ENCODE measurements at regions not wholly inside any gene's neighbourhood (a gene's known extent, or its start where the extent isn't known, plus 50 kb on each side); places are given as distances from the start of the nearest gene placed in this dataset.

- 92 to 100% (median 97%) methylated on average over 2 of the region's 2 CpGs for WGBS, 5 donors
- Histone ChIP-seq H3K9me3 (no peaks in the 10 kb centered on the region), H3K27me3 (no peaks in the 10 kb centered on the region), H3K27ac (no peak overlapping the region), H3K36me3 (no peaks in the 10 kb centered on the region), H3K4me1 (peaks cover 0 to 13% (median 0%) of the 10 kb centered on the region in 4 donors), H3K4me3 (no peak overlapping the region)
- no peak for TF ChIP-seq POLR2AphosphoS5 (IDR thresholded peaks at IDR 0.05)
- no peak for TF ChIP-seq EP300 (IDR thresholded peaks at IDR 0.05)
- no peak for TF ChIP-seq POLR2A (IDR thresholded peaks at IDR 0.05)
- TF ChIP-seq, protein P1, sequence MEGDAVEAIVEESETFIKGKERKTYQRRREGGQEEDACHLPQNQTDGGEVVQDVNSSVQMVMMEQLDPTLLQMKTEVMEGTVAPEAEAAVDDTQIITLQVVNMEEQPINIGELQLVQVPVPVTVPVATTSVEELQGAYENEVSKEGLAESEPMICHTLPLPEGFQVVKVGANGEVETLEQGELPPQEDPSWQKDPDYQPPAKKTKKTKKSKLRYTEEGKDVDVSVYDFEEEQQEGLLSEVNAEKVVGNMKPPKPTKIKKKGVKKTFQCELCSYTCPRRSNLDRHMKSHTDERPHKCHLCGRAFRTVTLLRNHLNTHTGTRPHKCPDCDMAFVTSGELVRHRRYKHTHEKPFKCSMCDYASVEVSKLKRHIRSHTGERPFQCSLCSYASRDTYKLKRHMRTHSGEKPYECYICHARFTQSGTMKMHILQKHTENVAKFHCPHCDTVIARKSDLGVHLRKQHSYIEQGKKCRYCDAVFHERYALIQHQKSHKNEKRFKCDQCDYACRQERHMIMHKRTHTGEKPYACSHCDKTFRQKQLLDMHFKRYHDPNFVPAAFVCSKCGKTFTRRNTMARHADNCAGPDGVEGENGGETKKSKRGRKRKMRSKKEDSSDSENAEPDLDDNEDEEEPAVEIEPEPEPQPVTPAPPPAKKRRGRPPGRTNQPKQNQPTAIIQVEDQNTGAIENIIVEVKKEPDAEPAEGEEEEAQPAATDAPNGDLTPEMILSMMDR (IDR thresholded peaks at IDR 0.05), result no peak
- intact Hi-C loops (cut with DNase I; ENCODE audit: low total_unique reads), result no loop called here
- no peak for DNase-seq
These were observed 416.4 kb upstream of the UBE2E3 start for GRCh38 chr2:180564051-180564450.

- TF ChIP-seq EP300 (IDR thresholded peaks at IDR 0.05) (no peak), POLR2AphosphoS5 (IDR thresholded peaks at IDR 0.05) (peak in 1 of 3 donors; percentile 22), POLR2A (IDR thresholded peaks at IDR 0.05) (no peak)
- TF ChIP-seq, protein P1 (IDR thresholded peaks at IDR 0.05), result no peak
- intact Hi-C loops (cut with DNase I; ENCODE audit: low total_unique reads), result no loop called here
- DNase-seq, result peak in 1 of 2 donors; percentile 23
- no peak overlapping the region for H3K27ac ChIP-seq
- no peaks in the 10 kb centered on the region for H3K9me3 ChIP-seq
- no peak overlapping the region for H3K4me3 ChIP-seq
- no peaks in the 10 kb centered on the region for H3K36me3 ChIP-seq
- 25 to 54% (median 34%) methylated on average over 3 of the region's 3 CpGs for WGBS, 5 donors
- no peaks in the 10 kb centered on the region for H3K27me3 ChIP-seq
- H3K4me1 ChIP-seq, result peaks cover 0 to 13% (median 0%) of the 10 kb centered on the region in 4 donors
These were observed 418.0 kb upstream of the UBE2E3 start for GRCh38 chr2:180562378-180562777.

DNA sequence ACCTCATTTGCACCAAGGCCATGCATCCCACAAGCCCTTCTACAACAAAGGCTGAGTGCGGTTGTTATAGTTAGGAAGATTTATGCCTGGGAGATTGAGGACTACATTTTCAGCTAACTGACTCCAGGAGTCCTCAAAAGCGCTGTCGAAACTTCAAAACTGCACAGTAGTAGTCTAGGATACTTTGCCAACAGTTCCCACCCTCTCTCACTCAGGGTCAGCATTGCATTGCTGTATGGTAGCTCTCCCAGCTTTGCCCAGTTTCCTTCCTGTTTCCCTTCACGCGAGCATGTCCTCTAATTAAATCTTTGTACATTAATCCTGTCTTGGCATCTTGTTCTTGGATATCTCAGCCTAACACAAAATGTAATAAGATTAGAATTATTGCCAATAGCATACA is 420.6 kb upstream of the UBE2E3 start:
- no peaks in the 10 kb centered on the region for H3K27me3 ChIP-seq
- intact Hi-C loops (cut with DNase I; ENCODE audit: low total_unique reads), result no loop called here
- H3K4me1 ChIP-seq, result peaks cover 0 to 13% (median 0%) of the 10 kb centered on the region in 4 donors
- DNase-seq, result no peak
- H3K4me3 ChIP-seq, result no peak overlapping the region
- no peaks in the 10 kb centered on the region for H3K36me3 ChIP-seq
- H3K27ac ChIP-seq, result no peak overlapping the region
- H3K9me3 ChIP-seq, result peaks cover 0 to 7% (median 0%) of the 10 kb centered on the region in 4 donors
- 52 to 72% (median 64%) methylated on average over 5 of the region's 5 CpGs for WGBS, 5 donors
- no peak for TF ChIP-seq POLR2AphosphoS5 (IDR thresholded peaks at IDR 0.05)

DNA sequence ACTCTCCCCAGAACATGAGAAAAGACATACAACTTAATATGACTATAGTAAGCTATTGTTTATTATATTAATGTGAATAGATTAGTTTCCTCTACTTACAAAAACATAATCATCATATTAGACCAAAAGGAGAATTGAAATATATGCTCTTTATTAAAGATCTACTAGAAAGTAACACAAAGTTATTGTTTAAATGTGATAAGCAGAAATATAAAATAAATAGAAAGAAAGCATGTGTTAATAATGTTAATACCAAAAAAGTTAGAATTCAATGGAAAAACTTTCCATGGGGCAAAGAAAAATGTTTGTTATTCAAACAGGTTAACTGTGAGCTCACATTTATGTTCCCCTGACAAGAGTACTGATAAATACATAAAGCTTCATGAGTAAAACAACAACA is 421.4 kb upstream of the UBE2E3 start:
- Histone ChIP-seq H3K4me3 (no peak overlapping the region), H3K27ac (no peak overlapping the region), H3K27me3 (no peaks in the 10 kb centered on the region), H3K36me3 (no peaks in the 10 kb centered on the region), H3K9me3 (peaks cover 0 to 7% (median 0%) of the 10 kb centered on the region in 4 donors), H3K4me1 (peaks cover 0 to 13% (median 0%) of the 10 kb centered on the region in 4 donors)
- TF ChIP-seq POLR2AphosphoS5 (IDR thresholded peaks at IDR 0.05), result no peak
- TF ChIP-seq, protein P1 (IDR thresholded peaks at IDR 0.05), result no peak
- TF ChIP-seq EP300 (IDR thresholded peaks at IDR 0.05), result no peak
- no peak for TF ChIP-seq POLR2A (IDR thresholded peaks at IDR 0.05)
- intact Hi-C loops (cut with DNase I; ENCODE audit: low total_unique reads), result no loop called here
- no peak for DNase-seq

GRCh38 chr2:180555391-180555965 is 424.9 kb upstream of the UBE2E3 start:
- Histone ChIP-seq H3K9me3 (peaks cover 0 to 7% (median 0%) of the 10 kb centered on the region in 4 donors), H3K4me1 (no peaks in the 10 kb centered on the region), H3K36me3 (no peaks in the 10 kb centered on the region), H3K4me3 (no peak overlapping the region), H3K27ac (no peak overlapping the region), H3K27me3 (no peaks in the 10 kb centered on the region)
- intact Hi-C loops (cut with DNase I; ENCODE audit: low total_unique reads), result no loop called here
- WGBS, 5 donors, result 96 to 98% (median 97%) methylated on average over 12 to 19 of the region's 19 CpGs
- no peak for TF ChIP-seq EP300 (IDR thresholded peaks at IDR 0.05)
- DNase-seq, result no peak
